Mammary epithelial cell (primary cell): ENCODE measurements at regions not wholly inside any gene's neighbourhood (a gene's known extent, or its start where the extent isn't known, plus 50 kb on each side); places are given as distances from the start of the nearest gene placed in this dataset.

ENCODE experiments used
- CTCF ChIP-seq, 2 donors: IDR thresholded peaks in 1 of 2; conservative IDR thresholded peaks in 1 of 2; 2 replicates each; pipeline ENCODE4 v1.5.1; 2011 to 2012; ENCODE audit warnings: inconsistent platforms in 2 of 2, low read length in 2 of 2, mild to moderate bottlenecking in 2 of 2, control low read depth in 1 of 2, low read depth in 1 of 2; ENCODE audit not compliant: insufficient read depth in 1 of 2; ENCODE audit errors: extremely low read depth in 1 of 2
- EZH2 ChIP-seq: IDR thresholded peaks from 2 replicates; pipeline ENCODE4 v1.6.1; 2012; ENCODE audit warnings: low read length, inconsistent platforms, borderline replicate concordance

- TF ChIP-seq CTCF (conservative IDR thresholded peaks at IDR 0.05 in 1 of 2, IDR thresholded peaks at IDR 0.05 in 1 of 2; ENCODE audit: extremely low read depth in 1 of 2, insufficient read depth in 1 of 2, low read depth in 1 of 2, low read length in 2 of 2) (no peak), EZH2 (no peak)
These were observed 72.6 kb upstream of the BICD1 start for GRCh38 chr12:32034045-32034444.
